ENCODE measurements at regions not wholly inside any gene's neighbourhood (a gene's known extent, or its start where the extent isn't known, plus 50 kb on each side); places are given as distances from the start of the nearest gene placed in this dataset.

DNA sequence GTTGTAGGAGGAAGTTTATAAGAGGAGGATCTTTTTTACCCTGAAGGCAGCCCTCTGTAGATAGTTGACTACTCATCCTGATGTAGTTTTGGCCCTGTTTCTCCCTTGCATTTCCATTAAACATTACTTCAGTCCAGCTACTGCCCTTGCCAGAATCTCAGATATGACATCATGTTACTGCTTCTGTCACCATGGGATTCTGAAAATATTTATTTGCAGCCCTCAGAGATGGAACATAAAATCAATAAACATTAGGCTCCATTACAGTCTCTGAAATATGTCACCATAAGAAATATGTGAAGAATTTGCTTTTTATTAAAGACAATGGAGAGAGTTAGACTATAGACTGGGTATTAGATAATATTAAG is 68.7 kb upstream of the STK39 start:
- intact Hi-C loops (cut with micrococcal nuclease): no loop called here
- POLR2A ChIA-PET: no interaction called here
- Histone ChIP-seq H3K27ac (ENCODE audit: insufficient read depth, low read depth, low read length) (no peak overlapping the region), H4K20me1 (replicated peaks; ENCODE audit: control insufficient read depth, extremely low read depth, insufficient read depth, low read length) (no peaks in the 10 kb centered on the region), H3K4me2 (ENCODE audit: insufficient read depth, low read length) (no peak overlapping the region), H3K27me3 (ENCODE audit: control insufficient read depth in 2 of 2, insufficient read depth in 2 of 2, low read length in 2 of 2) (peaks cover 0 to 4% of the 10 kb centered on the region in 2 experiments), H2AFZ (ENCODE audit: low read depth, low read length) (no peak overlapping the region), H3K9me3 (replicated peaks; ENCODE audit: control insufficient read depth, insufficient read depth, low read length) (no peaks in the 10 kb centered on the region), H3K9ac (replicated peaks; ENCODE audit: extremely low read depth, insufficient read depth, low read length) (no peak overlapping the region), H3K4me1 (ENCODE audit: control insufficient read depth, extremely low read depth, insufficient read depth, low read length) (no peaks in the 10 kb centered on the region), H3K4me3 (replicated peaks in 1 of 3; ENCODE audit: insufficient read depth in 1 of 3, low read depth in 1 of 3, low read length in 3 of 3) (no peak overlapping the region), H3K36me3 (ENCODE audit: control insufficient read depth in 2 of 2, extremely low read depth in 1 of 2, insufficient read depth in 2 of 2, low read length in 2 of 2) (no peaks in the 10 kb centered on the region), H3K79me2 (ENCODE audit: control insufficient read depth, insufficient read depth, low read length) (no peaks in the 10 kb centered on the region), H3K9me1 (replicated peaks; ENCODE audit: control insufficient read depth, extremely low read depth, insufficient read depth, low read length) (no peaks in the 10 kb centered on the region)
- TF ChIP-seq EZH2 (IDR thresholded peaks at IDR 0.05; ENCODE audit: borderline replicate concordance, low read depth, low read length, severe bottlenecking) (no peak), GATA2 (IDR thresholded peaks at IDR 0.05; ENCODE audit: insufficient read depth, insufficient read length, low read depth, low read length) (no peak), FOS (IDR thresholded peaks at IDR 0.05; ENCODE audit: borderline replicate concordance, insufficient read depth, low read length) (no peak), POLR2A (IDR thresholded peaks at IDR 0.05; ENCODE audit: low read depth, low read length) (no peak), POLR2AphosphoS5 (IDR thresholded peaks at IDR 0.05; ENCODE audit: insufficient read depth, low read depth, low read length) (no peak), JUN (IDR thresholded peaks at IDR 0.05; ENCODE audit: borderline replicate concordance, insufficient read depth, insufficient read length, low read depth) (no peak), MYC (IDR thresholded peaks at IDR 0.05; ENCODE audit: low read depth, low read length) (no peak)
- TF ChIP-seq, protein P1, sequence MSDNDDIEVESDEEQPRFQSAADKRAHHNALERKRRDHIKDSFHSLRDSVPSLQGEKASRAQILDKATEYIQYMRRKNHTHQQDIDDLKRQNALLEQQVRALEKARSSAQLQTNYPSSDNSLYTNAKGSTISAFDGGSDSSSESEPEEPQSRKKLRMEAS (IDR thresholded peaks at IDR 0.05; ENCODE audit: insufficient read depth, insufficient read length): no peak
- TF ChIP-seq, protein P2, sequence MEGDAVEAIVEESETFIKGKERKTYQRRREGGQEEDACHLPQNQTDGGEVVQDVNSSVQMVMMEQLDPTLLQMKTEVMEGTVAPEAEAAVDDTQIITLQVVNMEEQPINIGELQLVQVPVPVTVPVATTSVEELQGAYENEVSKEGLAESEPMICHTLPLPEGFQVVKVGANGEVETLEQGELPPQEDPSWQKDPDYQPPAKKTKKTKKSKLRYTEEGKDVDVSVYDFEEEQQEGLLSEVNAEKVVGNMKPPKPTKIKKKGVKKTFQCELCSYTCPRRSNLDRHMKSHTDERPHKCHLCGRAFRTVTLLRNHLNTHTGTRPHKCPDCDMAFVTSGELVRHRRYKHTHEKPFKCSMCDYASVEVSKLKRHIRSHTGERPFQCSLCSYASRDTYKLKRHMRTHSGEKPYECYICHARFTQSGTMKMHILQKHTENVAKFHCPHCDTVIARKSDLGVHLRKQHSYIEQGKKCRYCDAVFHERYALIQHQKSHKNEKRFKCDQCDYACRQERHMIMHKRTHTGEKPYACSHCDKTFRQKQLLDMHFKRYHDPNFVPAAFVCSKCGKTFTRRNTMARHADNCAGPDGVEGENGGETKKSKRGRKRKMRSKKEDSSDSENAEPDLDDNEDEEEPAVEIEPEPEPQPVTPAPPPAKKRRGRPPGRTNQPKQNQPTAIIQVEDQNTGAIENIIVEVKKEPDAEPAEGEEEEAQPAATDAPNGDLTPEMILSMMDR (IDR thresholded peaks at IDR 0.05; ENCODE audit: extremely low read depth in 1 of 2, insufficient read depth in 1 of 2, low read depth in 1 of 2, low read length in 2 of 2): no peak
- CTCF ChIA-PET: no interaction called here
- DNase-seq (ENCODE audit: low read depth, low spot score) (no peak), FAIRE-seq (no peak)
- BruUV-seq (replicated peaks): no TSS peak
- dilution Hi-C loops (cut with MboI; ENCODE audit: extremely low pct_ligation_motif_present, low sequenced_read_pairs): no loop called here

Data from endothelial cell of umbilical vein (primary cell).